NB4 (cell line): ENCODE measurements at regions not wholly inside any gene's neighbourhood (a gene's known extent, or its start where the extent isn't known, plus 50 kb on each side); places are given as distances from the start of the nearest gene placed in this dataset.

Experiments
- POLR2A ChIP-seq: IDR thresholded peaks from 2 replicates; pipeline ENCODE4 v1.6.1; 2011; ENCODE audit warnings: mild to moderate bottlenecking; ENCODE audit not compliant: insufficient read length; ENCODE audit errors: extremely low read depth
- TF ChIP-seq, protein P1 (sequence below): IDR thresholded peaks from one replicate; pipeline ENCODE4 v1.5.1; 2012; ENCODE audit warnings: low read depth, low read length

DNA sequence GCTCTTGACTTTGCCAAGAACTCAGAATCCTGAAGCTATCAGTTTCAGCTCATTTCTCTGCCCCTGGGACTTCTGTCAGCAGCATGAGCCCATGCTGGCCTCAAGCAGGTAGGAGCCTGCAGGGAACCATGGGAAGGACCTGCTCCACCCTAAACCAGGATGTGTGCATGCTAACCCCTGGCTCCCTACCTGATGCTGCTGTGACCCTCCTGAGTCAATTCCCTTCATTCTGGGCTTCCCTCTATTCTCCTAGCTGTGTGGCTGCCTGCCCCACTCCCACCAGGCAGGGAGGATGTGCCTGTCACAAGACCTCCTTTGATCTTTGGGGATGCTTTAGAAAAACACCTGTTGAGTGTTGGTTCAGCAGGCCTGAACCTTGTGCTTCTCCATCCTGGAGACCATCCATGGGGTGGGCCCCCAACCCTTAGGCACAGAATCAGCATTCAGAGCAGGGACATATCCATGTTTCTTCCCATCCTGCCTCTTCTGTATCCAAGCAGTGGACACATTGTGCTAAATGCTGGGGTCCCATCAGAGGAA, 117.1 kb upstream of the CCL21 start:
- TF ChIP-seq, protein P1, sequence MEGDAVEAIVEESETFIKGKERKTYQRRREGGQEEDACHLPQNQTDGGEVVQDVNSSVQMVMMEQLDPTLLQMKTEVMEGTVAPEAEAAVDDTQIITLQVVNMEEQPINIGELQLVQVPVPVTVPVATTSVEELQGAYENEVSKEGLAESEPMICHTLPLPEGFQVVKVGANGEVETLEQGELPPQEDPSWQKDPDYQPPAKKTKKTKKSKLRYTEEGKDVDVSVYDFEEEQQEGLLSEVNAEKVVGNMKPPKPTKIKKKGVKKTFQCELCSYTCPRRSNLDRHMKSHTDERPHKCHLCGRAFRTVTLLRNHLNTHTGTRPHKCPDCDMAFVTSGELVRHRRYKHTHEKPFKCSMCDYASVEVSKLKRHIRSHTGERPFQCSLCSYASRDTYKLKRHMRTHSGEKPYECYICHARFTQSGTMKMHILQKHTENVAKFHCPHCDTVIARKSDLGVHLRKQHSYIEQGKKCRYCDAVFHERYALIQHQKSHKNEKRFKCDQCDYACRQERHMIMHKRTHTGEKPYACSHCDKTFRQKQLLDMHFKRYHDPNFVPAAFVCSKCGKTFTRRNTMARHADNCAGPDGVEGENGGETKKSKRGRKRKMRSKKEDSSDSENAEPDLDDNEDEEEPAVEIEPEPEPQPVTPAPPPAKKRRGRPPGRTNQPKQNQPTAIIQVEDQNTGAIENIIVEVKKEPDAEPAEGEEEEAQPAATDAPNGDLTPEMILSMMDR = no peak
- TF ChIP-seq POLR2A = no peak
